Activated T-cell treated with anti-CD3 and anti-CD28 coated beads for 4 hours (primary cell): ENCODE measurements at regions not wholly inside any gene's neighbourhood (a gene's known extent, or its start where the extent isn't known, plus 50 kb on each side); places are given as distances from the start of the nearest gene placed in this dataset.

Source experiments
- DNase-seq: peaks from one replicate; pipeline ENCODE4 v3.0.0-alpha.2; 2020

GRCh38 chr7:113452245-113452644, 333.9 kb upstream of the SMIM30 start:
- DNase-seq: no peak

GRCh38 chr7:113446791-113447190, 328.4 kb upstream of the SMIM30 start:
- no peak for DNase-seq

GRCh38 chr7:113446391-113446790, 328.0 kb upstream of the SMIM30 start:
- DNase-seq: no peak

GRCh38 chr7:113444261-113444660, 325.9 kb upstream of the SMIM30 start:
- DNase-seq: no peak

GRCh38 chr7:113440173-113440572, 321.8 kb upstream of the SMIM30 start:
- no peak for DNase-seq

GRCh38 chr7:113431406-113431805, 313.1 kb upstream of the SMIM30 start:
- DNase-seq: no peak

GRCh38 chr7:113424185-113424817, 305.9 kb upstream of the SMIM30 start:
- no peak for DNase-seq

- peak; percentile 67 for DNase-seq
Measured at GRCh38 chr7:113421696-113422330, 303.5 kb upstream of the SMIM30 start.

GRCh38 chr7:113414401-113415035, 296.2 kb upstream of the SMIM30 start:
- DNase-seq: no peak

GRCh38 chr7:113412410-113412809, 294.1 kb upstream of the SMIM30 start:
- no peak for DNase-seq

GRCh38 chr7:113410796-113411195, 292.4 kb upstream of the SMIM30 start:
- no peak for DNase-seq

- DNase-seq: no peak
Measured at GRCh38 chr7:113408999-113409398, 290.6 kb upstream of the SMIM30 start.

GRCh38 chr7:113405296-113406056, 287.1 kb upstream of the SMIM30 start:
- DNase-seq: no peak

GRCh38 chr7:113404245-113404644, 285.9 kb upstream of the SMIM30 start:
- no peak for DNase-seq

- no peak for DNase-seq
Measured at GRCh38 chr7:113402482-113402881, 284.1 kb upstream of the SMIM30 start.

- DNase-seq: no peak
Measured at GRCh38 chr7:113402005-113402404, 283.7 kb upstream of the SMIM30 start.

- DNase-seq: no peak
Measured at GRCh38 chr7:113394856-113395255, 276.5 kb upstream of the SMIM30 start.

- DNase-seq: no peak
Measured at GRCh38 chr7:113392841-113393540, 274.6 kb upstream of the SMIM30 start.

GRCh38 chr7:113392421-113392820, 274.1 kb upstream of the SMIM30 start:
- no peak for DNase-seq

GRCh38 chr7:113389112-113389646, 270.8 kb upstream of the SMIM30 start:
- DNase-seq: no peak

- DNase-seq: no peak
Measured at GRCh38 chr7:113383638-113384037, 265.3 kb upstream of the SMIM30 start.

- no peak for DNase-seq
Measured at GRCh38 chr7:113379746-113380145, 261.4 kb upstream of the SMIM30 start.

- no peak for DNase-seq
Measured at GRCh38 chr7:113374955-113375354, 256.6 kb upstream of the SMIM30 start.
